ENCODE measurements at regions not wholly inside any gene's neighbourhood (a gene's known extent, or its start where the extent isn't known, plus 50 kb on each side); places are given as distances from the start of the nearest gene placed in this dataset.

DNA sequence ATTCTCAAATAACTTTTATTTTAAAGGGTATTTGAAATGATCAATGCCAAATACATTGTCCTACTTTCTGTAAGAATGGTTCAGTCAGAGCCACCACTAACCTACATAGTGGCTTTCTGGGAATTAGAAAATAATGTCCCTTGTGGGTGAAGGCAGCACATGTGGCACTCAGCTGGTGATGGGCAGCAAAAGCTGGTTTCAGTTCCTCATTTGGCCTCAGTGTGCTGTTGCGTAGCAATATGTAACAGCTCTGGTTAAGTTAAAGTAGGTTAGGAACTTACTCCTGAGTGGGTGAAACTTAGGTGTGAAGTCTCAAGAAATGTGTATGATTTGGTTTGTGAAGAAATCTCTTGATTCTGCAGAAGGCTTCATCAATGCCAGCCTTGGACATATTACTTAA lies 99.6 kb upstream of the SPEF2 start:
- TF ChIP-seq, protein P1, sequence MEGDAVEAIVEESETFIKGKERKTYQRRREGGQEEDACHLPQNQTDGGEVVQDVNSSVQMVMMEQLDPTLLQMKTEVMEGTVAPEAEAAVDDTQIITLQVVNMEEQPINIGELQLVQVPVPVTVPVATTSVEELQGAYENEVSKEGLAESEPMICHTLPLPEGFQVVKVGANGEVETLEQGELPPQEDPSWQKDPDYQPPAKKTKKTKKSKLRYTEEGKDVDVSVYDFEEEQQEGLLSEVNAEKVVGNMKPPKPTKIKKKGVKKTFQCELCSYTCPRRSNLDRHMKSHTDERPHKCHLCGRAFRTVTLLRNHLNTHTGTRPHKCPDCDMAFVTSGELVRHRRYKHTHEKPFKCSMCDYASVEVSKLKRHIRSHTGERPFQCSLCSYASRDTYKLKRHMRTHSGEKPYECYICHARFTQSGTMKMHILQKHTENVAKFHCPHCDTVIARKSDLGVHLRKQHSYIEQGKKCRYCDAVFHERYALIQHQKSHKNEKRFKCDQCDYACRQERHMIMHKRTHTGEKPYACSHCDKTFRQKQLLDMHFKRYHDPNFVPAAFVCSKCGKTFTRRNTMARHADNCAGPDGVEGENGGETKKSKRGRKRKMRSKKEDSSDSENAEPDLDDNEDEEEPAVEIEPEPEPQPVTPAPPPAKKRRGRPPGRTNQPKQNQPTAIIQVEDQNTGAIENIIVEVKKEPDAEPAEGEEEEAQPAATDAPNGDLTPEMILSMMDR (IDR thresholded peaks at IDR 0.05) = no peak
- TF ChIP-seq POLR2A (IDR thresholded peaks at IDR 0.05) = no peak

Data from Peyer's patch (tissue), 4 donors.